Loucy (cell line): ENCODE measurements at regions not wholly inside any gene's neighbourhood (a gene's known extent, or its start where the extent isn't known, plus 50 kb on each side); places are given as distances from the start of the nearest gene placed in this dataset.
"Not testable (repeated sequence)": the region's sequence is repeated elsewhere in the genome, so short reads cannot be mapped to it uniquely, and the experiment has no call there.

Source experiments
- H2AFZ ChIP-seq: fragments of 200-600 bp; sonication (generic); 2 replicates; pipeline ENCODE4 v1.6.0; 2016; ENCODE audit warnings: antibody characterized with exemption, mild to moderate bottlenecking, low read length, moderate library complexity
- H3F3A ChIP-seq: fragments of 200-600 bp; 2 replicates; pipeline ENCODE4 v1.6.0; 2016; ENCODE audit warnings: antibody characterized with exemption, low read depth, mild to moderate bottlenecking
- H3K27me3 ChIP-seq: fragments of 200-600 bp; sonication (generic); 2 replicates; pipeline ENCODE4 v1.6.1; 2014; ENCODE audit warnings: low read length, mild to moderate bottlenecking; ENCODE audit not compliant: insufficient read depth, poor library complexity, severe bottlenecking
- H3K36me3 ChIP-seq: fragments of 200-600 bp; sonication (generic); 2 replicates; pipeline ENCODE4 v1.6.1; 2016; ENCODE audit warnings: low read length; ENCODE audit not compliant: insufficient read depth
- H3K4me1 ChIP-seq: fragments of 200-600 bp; sonication (generic); 2 replicates; pipeline ENCODE4 v1.5.1; 2014; ENCODE audit warnings: low read length, mild to moderate bottlenecking; ENCODE audit not compliant: insufficient read depth, poor library complexity, severe bottlenecking
- H3K4me2 ChIP-seq: fragments of 200-600 bp; sonication (generic); 2 replicates; pipeline ENCODE4 v1.6.0; 2014; ENCODE audit warnings: antibody characterized with exemption, low read length, low read depth, mild to moderate bottlenecking; ENCODE audit not compliant: poor library complexity, severe bottlenecking
- H3K4me3 ChIP-seq: fragments of 200-600 bp; sonication (generic); 2 replicates; pipeline ENCODE4 v1.5.1; 2014; ENCODE audit warnings: low read length, mild to moderate bottlenecking, mixed read lengths; ENCODE audit not compliant: poor library complexity, severe bottlenecking
- H3K79me2 ChIP-seq: fragments of 200-600 bp; sonication (generic); 2 replicates; pipeline ENCODE4 v1.6.1; 2014; ENCODE audit warnings: low read length; ENCODE audit not compliant: insufficient read depth
- H3K9ac ChIP-seq: fragments of 200-600 bp; sonication (generic); 2 replicates; pipeline ENCODE4 v1.6.0; 2014; ENCODE audit warnings: mild to moderate bottlenecking, low read depth, low read length, moderate library complexity; ENCODE audit not compliant: poor library complexity, severe bottlenecking
- H3K9me2 ChIP-seq: fragments of 200-600 bp; sonication (generic); replicated peaks from 2 replicates; pipeline ENCODE4 v1.6.1; 2016; ENCODE audit warnings: low read depth, low read length, mixed read lengths
- H3K9me3 ChIP-seq: fragments of 200-600 bp; sonication (generic); 2 replicates; pipeline ENCODE4 v1.6.1; 2014; ENCODE audit warnings: mild to moderate bottlenecking, antibody characterized with exemption, low read length, low read depth; ENCODE audit not compliant: insufficient read depth
- H4K20me1 ChIP-seq: fragments of 200-600 bp; sonication (generic); 2 replicates; pipeline ENCODE4 v1.6.0; 2014; ENCODE audit warnings: antibody characterized with exemption, low read length, mild to moderate bottlenecking; ENCODE audit not compliant: insufficient read depth, poor library complexity, severe bottlenecking
- CTCF ChIP-seq: fragments of 200-600 bp; sonication (generic); conservative IDR thresholded peaks from 2 replicates; pipeline ENCODE4 v1.5.1; 2014; ENCODE audit warnings: mild to moderate bottlenecking, antibody characterized with exemption, low read length
- EZH2phosphoT487 ChIP-seq: fragments of 200-600 bp; IDR thresholded peaks from 2 replicates; pipeline ENCODE4 v1.6.1; 2018; ENCODE audit warnings: antibody characterized with exemption, mild to moderate bottlenecking, moderate library complexity, borderline replicate concordance

DNA sequence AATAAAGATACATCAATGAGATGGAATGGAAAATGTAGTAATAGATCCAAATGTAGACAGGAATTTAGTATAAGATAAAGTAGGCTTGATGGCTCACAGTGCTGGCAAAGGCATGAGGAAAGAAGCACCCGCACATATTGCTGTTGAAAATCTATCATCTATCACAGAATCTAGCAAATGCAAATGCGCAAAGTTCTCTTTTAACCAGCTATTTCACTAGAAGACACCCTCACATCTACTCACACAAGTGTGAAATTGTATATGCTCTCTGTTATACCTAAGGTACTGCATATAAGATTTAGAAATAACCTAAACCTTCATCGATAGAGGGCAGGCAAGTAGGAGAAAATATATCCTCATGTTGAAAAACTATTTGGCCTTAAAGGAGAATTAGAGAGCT is 756.7 kb upstream of the SEMA6D start:
- Histone ChIP-seq H3K36me3 (no peaks in the 10 kb centered on the region), H3K4me3 (no peak overlapping the region), H3K9me3 (no peaks in the 10 kb centered on the region), H3K4me2 (no peak overlapping the region), H2AFZ (no peak overlapping the region), H3F3A (no peaks in the 10 kb centered on the region), H4K20me1 (no peaks in the 10 kb centered on the region), H3K27me3 (no peaks in the 10 kb centered on the region), H3K4me1 (no peaks in the 10 kb centered on the region), H3K9ac (no peak overlapping the region), H3K9me2 (no peaks in the 10 kb centered on the region), H3K79me2 (no peaks in the 10 kb centered on the region)
- TF ChIP-seq EZH2phosphoT487 (no peak), CTCF (no peak)

GRCh38 chr15:46961795-46962194 is 755.5 kb upstream of the SEMA6D start:
- TF ChIP-seq EZH2phosphoT487 (no peak), CTCF (no peak)
- H3F3A ChIP-seq = no peaks in the 10 kb centered on the region

DNA sequence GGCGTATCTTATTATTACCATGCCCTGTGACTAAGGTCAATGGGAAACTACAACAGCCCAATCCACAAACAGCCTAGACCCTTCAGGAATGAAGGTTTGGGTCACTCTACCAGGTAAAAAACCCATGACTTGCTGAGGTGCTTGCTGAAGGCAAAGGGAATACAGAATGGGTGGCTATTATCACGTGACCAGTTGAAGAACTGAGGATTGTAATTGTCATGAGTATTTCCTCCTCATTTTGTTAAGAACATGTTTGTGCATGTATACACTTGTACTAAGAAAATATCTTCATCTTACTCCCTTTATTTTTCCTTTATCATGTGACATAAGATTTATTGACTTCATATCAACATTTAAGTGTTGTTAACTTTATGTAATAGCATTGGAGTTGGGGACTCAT is 729.2 kb upstream of the SEMA6D start:
- H3K4me3 ChIP-seq, H3K4me1 ChIP-seq, H3K36me3 ChIP-seq, H3F3A ChIP-seq, H3K79me2 ChIP-seq, H3K4me2 ChIP-seq, H3K9ac ChIP-seq, H2AFZ ChIP-seq, H3K9me3 ChIP-seq, H4K20me1 ChIP-seq, H3K27me3 ChIP-seq, H3K9me2 ChIP-seq: not testable (repeated sequence)

More at GRCh38 chr15:46961795-46962194, 755.5 kb upstream of the SEMA6D start:
- no peaks in the 10 kb centered on the region for H3K9me2 ChIP-seq
- H3K36me3 ChIP-seq = no peaks in the 10 kb centered on the region
- no peaks in the 10 kb centered on the region for H4K20me1 ChIP-seq
- no peak overlapping the region for H3K4me3 ChIP-seq
- H3K4me1 ChIP-seq = no peaks in the 10 kb centered on the region
- no peak overlapping the region for H3K9ac ChIP-seq
- H2AFZ ChIP-seq = no peak overlapping the region
- H3K4me2 ChIP-seq = no peak overlapping the region
- no peaks in the 10 kb centered on the region for H3K9me3 ChIP-seq
- H3K27me3 ChIP-seq = no peaks in the 10 kb centered on the region
- H3K79me2 ChIP-seq = no peaks in the 10 kb centered on the region

DNA sequence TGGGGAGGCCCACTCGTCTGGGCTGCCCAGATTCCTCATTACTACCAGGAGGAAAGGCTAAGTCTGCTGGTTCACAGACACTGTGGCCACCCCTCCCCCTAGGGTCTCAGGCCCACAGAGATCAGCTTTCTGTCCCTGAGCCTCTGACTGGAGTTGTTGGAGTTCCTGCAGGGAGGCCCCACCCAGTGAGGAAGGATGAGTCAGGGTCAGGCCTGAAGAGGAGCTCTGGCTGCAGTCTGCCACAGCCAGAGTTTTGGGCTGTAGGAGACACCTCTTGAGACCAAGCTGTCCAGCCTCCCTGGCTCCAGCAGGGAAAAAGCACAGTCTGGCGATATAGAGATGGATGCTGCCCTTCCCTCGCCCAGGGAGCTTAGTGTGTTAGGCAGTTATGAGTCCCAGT is 720.9 kb upstream of the SEMA6D start:
- no peaks in the 10 kb centered on the region for H3K79me2 ChIP-seq
- H3K4me1 ChIP-seq = no peaks in the 10 kb centered on the region
- no peak for TF ChIP-seq CTCF
- no peak for TF ChIP-seq EZH2phosphoT487
- H3K9ac ChIP-seq = no peak overlapping the region
- no peaks in the 10 kb centered on the region for H3K27me3 ChIP-seq
- H2AFZ ChIP-seq = no peak overlapping the region
- no peak overlapping the region for H3K4me3 ChIP-seq
- H3K9me2 ChIP-seq = no peaks in the 10 kb centered on the region
- H3K4me2 ChIP-seq = no peak overlapping the region
- H4K20me1 ChIP-seq = no peaks in the 10 kb centered on the region
- H3K36me3 ChIP-seq = no peaks in the 10 kb centered on the region
- no peaks in the 10 kb centered on the region for H3F3A ChIP-seq
- H3K9me3 ChIP-seq = 0 out of 2 replicates have a peak, but pooled peaks cover 5% of the 10 kb centered on the region
